ENCODE measurements at regions not wholly inside any gene's neighbourhood (a gene's known extent, or its start where the extent isn't known, plus 50 kb on each side); places are given as distances from the start of the nearest gene placed in this dataset.

- TF ChIP-seq ZFP3 (CRISPR knock-in tag; IDR thresholded peaks at IDR 0.05) (no peak), ZNF8 (CRISPR knock-in tag; IDR thresholded peaks at IDR 0.05) (no peak), ZFP30 (CRISPR knock-in tag; IDR thresholded peaks at IDR 0.05) (no peak), PATZ1 (CRISPR knock-in tag; IDR thresholded peaks at IDR 0.05; ENCODE audit: borderline replicate concordance) (no peak), OSR1 (CRISPR knock-in tag; IDR thresholded peaks at IDR 0.05) (no peak), TSHZ2 (CRISPR knock-in tag; IDR thresholded peaks at IDR 0.05) (no peak)
Observed at GRCh38 chr13:97520866-97521265, 86.9 kb downstream of the RAP2A start.

Data from SK-N-SH treated with all-trans-retinoic acid at 6 μM for 48 hours (cell line).